ENCODE measurements at regions not wholly inside any gene's neighbourhood (a gene's known extent, or its start where the extent isn't known, plus 50 kb on each side); places are given as distances from the start of the nearest gene placed in this dataset.

DNA sequence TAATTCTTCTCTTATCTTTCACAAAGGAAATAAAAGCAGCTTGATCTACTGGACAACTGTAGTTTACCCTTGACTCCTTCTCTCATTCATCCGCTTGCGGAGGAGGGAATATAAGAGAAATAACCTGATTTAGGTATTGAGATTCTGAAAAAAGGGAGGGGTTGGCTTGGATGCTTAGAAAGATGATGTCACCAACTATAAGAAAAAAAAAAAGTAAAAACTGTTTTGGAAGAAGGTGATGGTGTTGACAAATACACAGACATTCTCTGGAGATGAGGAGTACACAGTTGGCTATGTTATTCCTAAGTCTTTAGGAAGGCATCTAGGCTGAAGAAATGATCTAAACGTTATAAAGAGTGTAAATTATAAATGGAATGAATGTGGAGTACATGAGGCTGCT, 103.3 kb downstream of the TMEM114 start:
- CTCF ChIA-PET: no interaction called here
- intact Hi-C loops (cut with micrococcal nuclease): no loop called here
- no peaks in the 10 kb centered on the region for H3K36me3 Mint-ChIP-seq (ENCODE audit: low read depth)

DNA sequence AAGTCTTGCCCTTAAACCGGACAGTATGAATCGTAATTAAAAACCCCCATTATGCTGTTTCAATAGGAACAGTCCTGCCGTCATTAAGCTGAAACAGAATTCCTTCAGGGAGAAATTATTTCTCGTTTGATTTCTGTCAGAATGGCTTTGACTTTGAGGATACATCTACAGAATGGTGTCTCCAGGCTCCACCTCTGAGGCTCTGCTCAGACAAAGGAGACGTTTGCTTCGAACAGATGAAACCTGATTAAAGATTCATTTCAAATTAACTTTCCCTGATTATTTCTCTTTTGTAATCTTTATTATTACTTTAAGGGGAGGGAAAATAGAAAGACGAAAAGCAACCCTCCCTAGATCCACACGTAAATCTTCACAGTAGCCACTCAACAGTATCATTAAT, 106.9 kb downstream of the TMEM114 start:
- no peaks in the 10 kb centered on the region for H3K36me3 Mint-ChIP-seq (ENCODE audit: low read depth)

More for the DNA sequence above, 103.3 kb downstream of the TMEM114 start:
- no peak overlapping the region for H3K27ac Mint-ChIP-seq
- peaks cover 2% of the 10 kb centered on the region for H3K27me3 Mint-ChIP-seq (ENCODE audit: low read depth)
- H3K9me3 Mint-ChIP-seq: no peaks in the 10 kb centered on the region
- no peak overlapping the region for H3K4me3 Mint-ChIP-seq
- DNase-seq: no peak
- no peaks in the 10 kb centered on the region for H3K4me1 Mint-ChIP-seq (ENCODE audit: low read depth)

GRCh38 chr16:8481810-8482209, 108.5 kb downstream of the TMEM114 start:
- intact Hi-C loops (cut with micrococcal nuclease): no loop called here
- peaks cover 2% of the 10 kb centered on the region for H3K27me3 Mint-ChIP-seq (ENCODE audit: low read depth)
- DNase-seq: no peak
- H3K36me3 Mint-ChIP-seq (ENCODE audit: low read depth): no peaks in the 10 kb centered on the region
- no peaks in the 10 kb centered on the region for H3K9me3 Mint-ChIP-seq
- no peak overlapping the region for H3K27ac Mint-ChIP-seq
- H3K4me1 Mint-ChIP-seq (ENCODE audit: low read depth): no peaks in the 10 kb centered on the region
- CTCF ChIA-PET: no interaction called here
- H3K4me3 Mint-ChIP-seq: no peak overlapping the region

More for the DNA sequence above, 106.9 kb downstream of the TMEM114 start:
- H3K4me1 Mint-ChIP-seq (ENCODE audit: low read depth): no peaks in the 10 kb centered on the region
- H3K27ac Mint-ChIP-seq: no peak overlapping the region
- no peak for DNase-seq
- CTCF ChIA-PET: no interaction called here
- H3K27me3 Mint-ChIP-seq (ENCODE audit: low read depth): peaks cover 2% of the 10 kb centered on the region
- H3K4me3 Mint-ChIP-seq: no peak overlapping the region
- H3K9me3 Mint-ChIP-seq: no peaks in the 10 kb centered on the region
- intact Hi-C loops (cut with micrococcal nuclease): no loop called here

DNA sequence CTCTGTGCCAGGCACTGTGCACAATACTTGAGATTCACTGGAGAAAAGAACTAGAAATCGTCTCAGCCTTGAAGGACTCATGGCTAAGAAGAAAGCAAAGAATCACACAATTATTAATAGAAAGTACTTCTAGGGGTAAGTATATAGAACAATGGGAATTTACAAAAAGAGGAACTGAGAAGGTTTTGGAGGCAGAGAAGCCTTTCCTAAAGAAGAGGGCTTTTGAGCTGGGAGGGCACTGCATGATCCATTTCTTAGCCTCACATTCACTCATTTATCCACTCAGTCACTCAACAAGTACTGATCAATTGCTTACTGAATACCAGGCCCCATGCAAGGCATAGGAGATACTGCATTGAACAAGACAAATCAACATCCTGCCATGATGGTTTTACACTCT, 113.5 kb downstream of the TMEM114 start:
- Mint-ChIP-seq H3K9me3 (no peaks in the 10 kb centered on the region), H3K27ac (no peak overlapping the region), H3K4me1 (ENCODE audit: low read depth) (no peaks in the 10 kb centered on the region), H3K4me3 (no peak overlapping the region), H3K36me3 (ENCODE audit: low read depth) (no peaks in the 10 kb centered on the region), H3K27me3 (ENCODE audit: low read depth) (no peaks in the 10 kb centered on the region)
- intact Hi-C loops (cut with micrococcal nuclease): no loop called here
- CTCF ChIA-PET: no interaction called here
- DNase-seq: no peak

GRCh38 chr16:8474587-8474986, 115.7 kb downstream of the TMEM114 start:
- no peaks in the 10 kb centered on the region for H3K27me3 Mint-ChIP-seq (ENCODE audit: low read depth)
- intact Hi-C loops (cut with micrococcal nuclease): no loop called here
- no peak overlapping the region for H3K4me3 Mint-ChIP-seq
- no peak overlapping the region for H3K27ac Mint-ChIP-seq
- no peaks in the 10 kb centered on the region for H3K36me3 Mint-ChIP-seq (ENCODE audit: low read depth)
- no peaks in the 10 kb centered on the region for H3K9me3 Mint-ChIP-seq
- no peaks in the 10 kb centered on the region for H3K4me1 Mint-ChIP-seq (ENCODE audit: low read depth)
- CTCF ChIA-PET: interaction anchor here (0.6 kb wide), 1 partner anchor 1792 kb away, joined by 3 read pairs; no protein-coding TSS in a partner anchor
- no peak for DNase-seq

- H3K9me3 Mint-ChIP-seq: no peaks in the 10 kb centered on the region
- H3K4me1 Mint-ChIP-seq (ENCODE audit: low read depth): no peaks in the 10 kb centered on the region
- CTCF ChIA-PET: no interaction called here
- no peak for DNase-seq
- peaks cover 10% of the 10 kb centered on the region for H3K27me3 Mint-ChIP-seq (ENCODE audit: low read depth)
- no peaks in the 10 kb centered on the region for H3K36me3 Mint-ChIP-seq (ENCODE audit: low read depth)
- no peak overlapping the region for H3K4me3 Mint-ChIP-seq
- H3K27ac Mint-ChIP-seq: no peak overlapping the region
- intact Hi-C loops (cut with micrococcal nuclease): no loop called here
Measured at GRCh38 chr16:8469102-8469778, 121.1 kb downstream of the TMEM114 start.

DNA sequence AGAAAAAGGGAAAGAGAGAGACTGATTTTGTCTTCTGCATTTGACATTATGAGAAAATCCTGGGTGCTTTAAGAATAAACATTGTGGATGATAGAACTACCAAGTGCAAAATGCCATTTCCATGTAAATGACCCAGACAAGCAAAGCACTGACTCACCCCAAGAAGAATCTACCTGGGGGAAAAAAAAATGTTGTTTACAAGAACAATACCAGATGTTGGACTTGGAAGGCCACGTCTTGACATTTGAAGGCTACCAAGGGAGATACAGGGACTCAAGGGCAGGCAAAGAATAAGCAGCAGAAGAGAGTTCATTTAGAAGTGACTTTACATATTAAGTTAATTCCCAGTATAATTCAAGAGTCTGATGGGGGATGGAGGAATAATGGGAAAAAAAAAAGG, 125.3 kb downstream of the TMEM114 start:
- CTCF ChIA-PET: interaction anchor here (0.6 kb wide), 1 partner anchor 705 kb away, joined by 5 read pairs; no protein-coding TSS in a partner anchor
- Mint-ChIP-seq H3K27ac (no peak overlapping the region), H3K4me3 (no peak overlapping the region), H3K4me1 (ENCODE audit: low read depth) (no peaks in the 10 kb centered on the region), H3K27me3 (ENCODE audit: low read depth) (peaks cover 10% of the 10 kb centered on the region), H3K9me3 (no peaks in the 10 kb centered on the region), H3K36me3 (ENCODE audit: low read depth) (no peaks in the 10 kb centered on the region)
- intact Hi-C loops (cut with micrococcal nuclease): no loop called here
- no peak for DNase-seq

DNA sequence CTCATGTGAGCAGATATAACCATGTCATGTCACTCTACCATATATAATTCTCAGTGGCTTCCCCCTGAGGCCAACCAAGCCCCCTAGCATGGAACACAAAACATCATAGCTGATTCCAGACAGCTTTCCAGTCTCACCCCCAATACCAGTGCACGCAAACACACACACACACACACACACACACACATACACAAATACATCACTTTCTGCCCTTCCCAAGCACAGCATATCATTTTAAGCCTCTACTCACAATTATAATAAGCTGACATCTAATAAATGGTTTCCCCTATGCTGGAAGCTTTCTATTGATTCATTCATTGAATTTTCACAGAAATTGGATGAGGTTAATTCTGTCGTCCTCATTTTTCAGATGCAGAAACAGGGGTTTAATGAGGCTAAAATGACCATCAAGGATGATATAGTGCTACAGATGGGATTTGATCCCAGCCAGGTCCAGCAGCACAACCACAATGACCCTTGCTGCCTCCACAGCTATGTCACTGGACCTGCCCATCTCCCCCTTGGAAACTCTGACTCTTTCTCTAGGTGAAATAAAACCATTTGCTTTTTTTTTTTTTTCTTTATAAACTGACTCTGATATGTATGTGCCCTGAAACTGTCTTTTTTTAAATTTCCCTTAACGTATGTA, 131.1 kb downstream of the TMEM114 start:
- no peaks in the 10 kb centered on the region for H3K36me3 Mint-ChIP-seq (ENCODE audit: low read depth)
- H3K4me1 Mint-ChIP-seq (ENCODE audit: low read depth): no peaks in the 10 kb centered on the region
- peaks cover 4% of the 10 kb centered on the region for H3K27me3 Mint-ChIP-seq (ENCODE audit: low read depth)
- no peak overlapping the region for H3K27ac Mint-ChIP-seq
- DNase-seq: no peak
- H3K4me3 Mint-ChIP-seq: no peak overlapping the region
- CTCF ChIA-PET: no interaction called here
- peaks cover 7% of the 10 kb centered on the region for H3K9me3 Mint-ChIP-seq
- intact Hi-C loops (cut with micrococcal nuclease): no loop called here

GRCh38 chr16:8458481-8459046, 131.7 kb downstream of the TMEM114 start:
- H3K9me3 Mint-ChIP-seq: peaks cover 7% of the 10 kb centered on the region
- H3K4me1 Mint-ChIP-seq (ENCODE audit: low read depth): no peaks in the 10 kb centered on the region
- intact Hi-C loops (cut with micrococcal nuclease): no loop called here
- H3K4me3 Mint-ChIP-seq: no peak overlapping the region
- DNase-seq: no peak
- no peak overlapping the region for H3K27ac Mint-ChIP-seq
- CTCF ChIA-PET: no interaction called here
- peaks cover 4% of the 10 kb centered on the region for H3K27me3 Mint-ChIP-seq (ENCODE audit: low read depth)
- H3K36me3 Mint-ChIP-seq (ENCODE audit: low read depth): no peaks in the 10 kb centered on the region

GRCh38 chr16:8453359-8453758, 137.0 kb downstream of the TMEM114 start:
- Mint-ChIP-seq H3K27ac (no peak overlapping the region), H3K4me3 (no peak overlapping the region), H3K36me3 (ENCODE audit: low read depth) (no peaks in the 10 kb centered on the region), H3K27me3 (ENCODE audit: low read depth) (peaks cover 4% of the 10 kb centered on the region), H3K4me1 (ENCODE audit: low read depth) (no peaks in the 10 kb centered on the region), H3K9me3 (peaks cover 7% of the 10 kb centered on the region)
- no peak for DNase-seq
- CTCF ChIA-PET: interaction anchor here (0.6 kb wide), 1 partner anchor 1691 kb away, joined by 3 read pairs; no protein-coding TSS in a partner anchor
- intact Hi-C loops (cut with micrococcal nuclease): no loop called here

DNA sequence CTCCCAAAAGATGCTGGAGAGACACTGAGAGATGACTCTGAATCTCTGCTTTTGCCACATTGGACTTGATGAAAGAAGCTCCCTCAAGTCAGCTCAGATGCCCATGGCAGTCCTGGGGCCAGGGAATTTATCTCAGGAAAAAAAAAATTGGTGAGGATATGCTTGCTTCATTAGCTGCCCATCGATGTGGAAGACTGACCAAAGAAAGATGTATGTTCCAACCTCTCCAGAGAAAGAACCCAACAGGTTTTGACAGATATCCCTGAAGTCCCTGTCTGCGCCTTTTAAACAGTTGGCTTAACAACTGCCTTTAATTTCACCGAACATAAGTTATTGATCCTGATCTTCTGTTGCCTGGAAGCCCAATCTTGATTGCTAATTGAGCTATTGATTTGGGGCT, 137.4 kb downstream of the TMEM114 start:
- CTCF ChIA-PET: no interaction called here
- intact Hi-C loops (cut with micrococcal nuclease): no loop called here
- Mint-ChIP-seq H3K36me3 (ENCODE audit: low read depth) (no peaks in the 10 kb centered on the region), H3K4me3 (no peak overlapping the region), H3K9me3 (peaks cover 7% of the 10 kb centered on the region), H3K27me3 (ENCODE audit: low read depth) (peaks cover 4% of the 10 kb centered on the region), H3K27ac (no peak overlapping the region), H3K4me1 (ENCODE audit: low read depth) (no peaks in the 10 kb centered on the region)
- DNase-seq: no peak

DNA sequence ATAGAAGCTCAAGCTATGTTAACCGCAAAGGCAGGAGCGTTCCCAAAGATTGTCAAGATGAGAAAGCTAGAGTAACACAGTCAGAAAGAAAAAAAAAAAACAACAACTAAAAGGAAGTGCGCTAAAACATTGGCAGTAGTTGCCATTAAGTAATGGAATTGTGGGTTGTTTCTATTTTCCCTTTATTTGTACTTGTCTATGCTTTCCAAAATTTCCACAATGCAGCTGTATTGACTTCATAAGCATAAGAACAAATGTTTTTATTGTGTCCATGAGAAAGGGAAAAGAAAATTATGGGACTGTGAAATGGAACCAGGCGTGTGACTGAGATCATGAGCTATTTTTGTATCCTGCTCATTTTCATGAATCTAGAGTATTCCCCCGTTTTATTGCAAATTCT, 153.4 kb downstream of the TMEM114 start:
- H3K27me3 Mint-ChIP-seq (ENCODE audit: low read depth): peaks cover 4% of the 10 kb centered on the region
- H3K27ac Mint-ChIP-seq: no peak overlapping the region
- no peak overlapping the region for H3K4me3 Mint-ChIP-seq
- CTCF ChIA-PET: no interaction called here
- H3K9me3 Mint-ChIP-seq: peaks cover 1% of the 10 kb centered on the region
- no peak for DNase-seq
- H3K4me1 Mint-ChIP-seq (ENCODE audit: low read depth): no peaks in the 10 kb centered on the region
- intact Hi-C loops (cut with micrococcal nuclease): no loop called here
- no peaks in the 10 kb centered on the region for H3K36me3 Mint-ChIP-seq (ENCODE audit: low read depth)

DNA sequence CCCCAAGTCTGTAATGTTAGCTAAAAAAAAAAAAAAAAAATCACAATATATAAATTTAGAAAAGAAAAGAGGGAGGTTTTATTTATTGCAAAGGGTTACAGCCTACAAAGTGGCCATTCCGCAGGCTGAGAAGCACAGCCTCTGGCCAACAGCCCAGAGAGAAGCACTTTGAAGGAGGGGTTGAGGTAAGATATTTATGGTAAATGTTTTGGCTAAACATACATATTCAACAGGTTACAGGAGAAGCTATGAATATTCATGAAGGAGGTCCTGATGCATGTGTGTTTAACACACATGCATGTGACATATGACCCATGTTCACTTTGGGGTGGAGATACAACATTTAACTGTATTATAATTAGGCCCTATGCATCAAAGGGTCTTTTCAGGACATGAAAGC, 158.5 kb downstream of the TMEM114 start:
- Mint-ChIP-seq H3K4me1 (ENCODE audit: low read depth) (no peaks in the 10 kb centered on the region), H3K36me3 (ENCODE audit: low read depth) (no peaks in the 10 kb centered on the region), H3K27ac (no peak overlapping the region), H3K4me3 (no peak overlapping the region), H3K9me3 (peaks cover 2% of the 10 kb centered on the region), H3K27me3 (ENCODE audit: low read depth) (peaks cover 2% of the 10 kb centered on the region)
- intact Hi-C loops (cut with micrococcal nuclease): no loop called here
- DNase-seq: no peak
- CTCF ChIA-PET: no interaction called here
